PC-3 (cell line): ENCODE measurements at regions not wholly inside any gene's neighbourhood (a gene's known extent, or its start where the extent isn't known, plus 50 kb on each side); places are given as distances from the start of the nearest gene placed in this dataset.

ENCODE experiments used
- CTCF ChIP-seq: fragments of 300-600 bp; sonication (generic); conservative IDR thresholded peaks from 2 replicates; pipeline ENCODE4 v1.5.1; 2017; ENCODE audit warnings: antibody characterized with exemption, low read depth, mild to moderate bottlenecking, low read length
- EZH2 ChIP-seq: fragments of 300-600 bp; sonication (generic); IDR thresholded peaks from one replicate; pipeline ENCODE4 v1.6.1; 2017; ENCODE audit warnings: antibody characterized with exemption, mild to moderate bottlenecking, low read length; ENCODE audit not compliant: unreplicated experiment

- TF ChIP-seq CTCF (no peak), EZH2 (no peak)
Measured at GRCh38 chr20:53691811-53692192, 98.2 kb upstream of the ZNF217 start.
